IMR-90 (cell line): ENCODE measurements at regions not wholly inside any gene's neighbourhood (a gene's known extent, or its start where the extent isn't known, plus 50 kb on each side); places are given as distances from the start of the nearest gene placed in this dataset.

ENCODE experiments used
- CHD1 ChIP-seq: IDR thresholded peaks from 2 replicates; pipeline ENCODE4 v1.6.1; 2012; ENCODE audit warnings: low read depth, low read length, improper control_type of control experiment
- FOS ChIP-seq: fragments of 150-350 bp; IDR thresholded peaks from 2 replicates; pipeline ENCODE4 v1.6.1; 2016; ENCODE audit warnings: low read depth, low read length
- MAFK ChIP-seq: IDR thresholded peaks from 2 replicates; pipeline ENCODE4 v1.6.1; 2012; ENCODE audit warnings: low read depth, low read length, improper control_type of control experiment
- MAZ ChIP-seq: IDR thresholded peaks from 2 replicates; pipeline ENCODE4 v1.6.1; 2012; ENCODE audit warnings: low read depth, mild to moderate bottlenecking, low read length, improper control_type of control experiment, moderate library complexity, borderline replicate concordance
- RAD21 ChIP-seq: IDR thresholded peaks from 2 replicates; pipeline ENCODE4 v1.6.1; 2012; ENCODE audit warnings: low read length, improper control_type of control experiment
- RCOR1 ChIP-seq: IDR thresholded peaks from 2 replicates; pipeline ENCODE4 v1.6.1; 2012; ENCODE audit warnings: mild to moderate bottlenecking, low read length, improper control_type of control experiment; ENCODE audit not compliant: insufficient replicate concordance
- RFX5 ChIP-seq: IDR thresholded peaks from 2 replicates; pipeline ENCODE4 v1.8.0; 2012; ENCODE audit warnings: low read depth, mild to moderate bottlenecking, low read length, moderate library complexity

- TF ChIP-seq MAZ (no peak), RAD21 (no peak), MAFK (no peak), FOS (no peak), CHD1 (no peak), RCOR1 (no peak), RFX5 (no peak)
Observed at GRCh38 chr15:62935300-62936081, 107.1 kb upstream of the TPM1 start (continued).
